ENCODE measurements at regions not wholly inside any gene's neighbourhood (a gene's known extent, or its start where the extent isn't known, plus 50 kb on each side); places are given as distances from the start of the nearest gene placed in this dataset.
"Not testable (repeated sequence)": the region's sequence is repeated elsewhere in the genome, so short reads cannot be mapped to it uniquely, and the experiment has no call there.

GRCh38 chr18:54433368-54433767 lies 75.7 kb downstream of the C18orf54 start:
- Mint-ChIP-seq H3K27me3 (peaks cover 3 to 23% (median 10%) of the 10 kb centered on the region in 5 donors), H3K27ac (no peak overlapping the region), H3K4me1 (no peaks in the 10 kb centered on the region), H3K36me3 (no peaks in the 10 kb centered on the region), H3K9me3 (peaks cover 0 to 8% (median 0%) of the 10 kb centered on the region in 9 donors), H3K4me3 (no peak overlapping the region)
- ATAC-seq (no peak), DNase-seq (no peak)
- POLR2A ChIA-PET, result no interaction called here

- peaks cover 7 to 28% (median 15%) of the 10 kb centered on the region in 5 donors for H3K27me3 Mint-ChIP-seq
- H3K27ac Mint-ChIP-seq, result no peak overlapping the region
- DNase-seq, result no peak
- no peaks in the 10 kb centered on the region for H3K4me1 Mint-ChIP-seq
- no peaks in the 10 kb centered on the region for H3K36me3 Mint-ChIP-seq
- POLR2A ChIA-PET, result no interaction called here
- no peak for ATAC-seq
- H3K9me3 Mint-ChIP-seq, result peaks cover 0 to 11% (median 2%) of the 10 kb centered on the region in 9 donors
- H3K4me3 Mint-ChIP-seq, result no peak overlapping the region
Measured at GRCh38 chr18:54433857-54434256, 76.2 kb downstream of the C18orf54 start.

- DNase-seq, result no peak
- no peak for ATAC-seq
- POLR2A ChIA-PET, result no interaction called here
- Mint-ChIP-seq H3K27ac (no peak overlapping the region), H3K4me1 (no peaks in the 10 kb centered on the region), H3K27me3 (peaks cover 10 to 34% (median 18%) of the 10 kb centered on the region in 5 donors), H3K9me3 (peaks cover 0 to 13% (median 2%) of the 10 kb centered on the region in 9 donors), H3K36me3 (no peaks in the 10 kb centered on the region), H3K4me3 (no peak overlapping the region)
Measured at GRCh38 chr18:54434453-54434852, 76.7 kb downstream of the C18orf54 start.

GRCh38 chr18:54436501-54436900 lies 78.8 kb downstream of the C18orf54 start:
- no peaks in the 10 kb centered on the region for H3K4me1 Mint-ChIP-seq
- ATAC-seq (no peak), DNase-seq (no peak)
- H3K36me3 Mint-ChIP-seq, result no peaks in the 10 kb centered on the region
- peaks cover 0 to 13% (median 2%) of the 10 kb centered on the region in 9 donors for H3K9me3 Mint-ChIP-seq
- no peak overlapping the region for H3K27ac Mint-ChIP-seq
- POLR2A ChIA-PET, result no interaction called here
- no peak overlapping the region for H3K4me3 Mint-ChIP-seq
- H3K27me3 Mint-ChIP-seq, result peaks cover 17 to 49% (median 23%) of the 10 kb centered on the region in 5 donors

- POLR2A ChIA-PET, result no interaction called here
- Mint-ChIP-seq H3K36me3 (no peaks in the 10 kb centered on the region), H3K9me3 (peaks cover 0 to 13% (median 2%) of the 10 kb centered on the region in 9 donors), H3K27me3 (peaks cover 22 to 66% (median 36%) of the 10 kb centered on the region in 5 donors), H3K4me3 (no peak overlapping the region), H3K4me1 (no peaks in the 10 kb centered on the region), H3K27ac (no peak overlapping the region)
- no peak for DNase-seq
- no peak for ATAC-seq
Measured at GRCh38 chr18:54440292-54440691, 82.6 kb downstream of the C18orf54 start.

GRCh38 chr18:54444319-54444914 lies 86.7 kb downstream of the C18orf54 start:
- ATAC-seq (no peak), DNase-seq (no peak)
- H3K4me1 Mint-ChIP-seq, result no peaks in the 10 kb centered on the region
- H3K36me3 Mint-ChIP-seq, result no peaks in the 10 kb centered on the region
- H3K9me3 Mint-ChIP-seq, result peaks cover 0 to 10% (median 0%) of the 10 kb centered on the region in 9 donors
- no peak overlapping the region for H3K27ac Mint-ChIP-seq
- no peak overlapping the region for H3K4me3 Mint-ChIP-seq
- POLR2A ChIA-PET, result no interaction called here
- peaks cover 21 to 62% (median 30%) of the 10 kb centered on the region in 5 donors for H3K27me3 Mint-ChIP-seq

- Mint-ChIP-seq H3K36me3 (no peaks in the 10 kb centered on the region), H3K27ac (no peak overlapping the region), H3K4me1 (no peaks in the 10 kb centered on the region), H3K4me3 (no peak overlapping the region), H3K9me3 (peaks cover 0 to 2% (median 0%) of the 10 kb centered on the region in 9 donors), H3K27me3 (peaks cover 4 to 37% (median 12%) of the 10 kb centered on the region in 5 donors)
- no peak for DNase-seq
- no peak for ATAC-seq
- POLR2A ChIA-PET, result no interaction called here
Measured at GRCh38 chr18:54453996-54454395, 96.3 kb downstream of the C18orf54 start.

GRCh38 chr18:54465502-54465901 lies 107.8 kb downstream of the C18orf54 start:
- no peak overlapping the region for H3K4me3 Mint-ChIP-seq
- H3K27me3 Mint-ChIP-seq, result peaks cover 0 to 21% (median 6%) of the 10 kb centered on the region in 5 donors
- peaks cover 0 to 5% (median 0%) of the 10 kb centered on the region in 3 donors for H3K36me3 Mint-ChIP-seq
- ATAC-seq (no peak), DNase-seq (no peak)
- H3K27ac Mint-ChIP-seq, result no peak overlapping the region
- H3K9me3 Mint-ChIP-seq, result peaks cover 2 to 10% (median 4%) of the 10 kb centered on the region in 9 donors
- POLR2A ChIA-PET, result no interaction called here
- H3K4me1 Mint-ChIP-seq, result no peaks in the 10 kb centered on the region

- ATAC-seq, result no peak
- peaks cover 0 to 5% (median 2%) of the 10 kb centered on the region in 3 donors for H3K36me3 Mint-ChIP-seq
- no peak overlapping the region for H3K27ac Mint-ChIP-seq
- H3K27me3 Mint-ChIP-seq, result peaks cover 4 to 30% (median 13%) of the 10 kb centered on the region in 5 donors
- H3K4me1 Mint-ChIP-seq, result no peaks in the 10 kb centered on the region
- POLR2A ChIA-PET, result no interaction called here
- peaks cover 2 to 10% (median 4%) of the 10 kb centered on the region in 9 donors for H3K9me3 Mint-ChIP-seq
- DNase-seq, result no peak
- H3K4me3 Mint-ChIP-seq, result no peak overlapping the region
Measured at GRCh38 chr18:54466248-54467005, 108.7 kb downstream of the C18orf54 start.

GRCh38 chr18:54479365-54479764 lies 111.7 kb upstream of the DYNAP start:
- DNase-seq (no peak), ATAC-seq (no peak)
- no peak overlapping the region for H3K27ac Mint-ChIP-seq
- no peak overlapping the region for H3K4me3 Mint-ChIP-seq
- H3K9me3 Mint-ChIP-seq, result no peaks in the 10 kb centered on the region
- no peaks in the 10 kb centered on the region for H3K36me3 Mint-ChIP-seq
- peaks cover 6 to 21% (median 16%) of the 10 kb centered on the region in 5 donors for H3K27me3 Mint-ChIP-seq
- POLR2A ChIA-PET, result no interaction called here
- H3K4me1 Mint-ChIP-seq, result no peaks in the 10 kb centered on the region

- POLR2A ChIA-PET, result no interaction called here
- Mint-ChIP-seq H3K9me3 (no peaks in the 10 kb centered on the region), H3K4me3 (no peak overlapping the region), H3K4me1 (no peaks in the 10 kb centered on the region), H3K27me3 (peaks cover 8 to 24% (median 17%) of the 10 kb centered on the region in 5 donors), H3K36me3 (no peaks in the 10 kb centered on the region), H3K27ac (no peak overlapping the region)
- DNase-seq, result no peak
- no peak for ATAC-seq
Measured at GRCh38 chr18:54480616-54481015, 110.4 kb upstream of the DYNAP start.

- ATAC-seq, H3K4me3 Mint-ChIP-seq, H3K27me3 Mint-ChIP-seq, POLR2A ChIA-PET, H3K27ac Mint-ChIP-seq, H3K36me3 Mint-ChIP-seq, H3K9me3 Mint-ChIP-seq, DNase-seq, H3K4me1 Mint-ChIP-seq: not testable (repeated sequence)
Measured at GRCh38 chr18:54502451-54502850, 88.6 kb upstream of the DYNAP start.

- Mint-ChIP-seq H3K27ac (no peak overlapping the region), H3K27me3 (peaks cover 2 to 11% (median 7%) of the 10 kb centered on the region in 5 donors), H3K36me3 (no peaks in the 10 kb centered on the region), H3K4me1 (no peaks in the 10 kb centered on the region), H3K9me3 (peaks cover 0 to 3% (median 0%) of the 10 kb centered on the region in 9 donors), H3K4me3 (no peak overlapping the region)
- no peak for DNase-seq
- ATAC-seq, result no peak
- POLR2A ChIA-PET, result no interaction called here
Measured at GRCh38 chr18:54503131-54503894, 87.7 kb upstream of the DYNAP start.
